ENCODE measurements at regions not wholly inside any gene's neighbourhood (a gene's known extent, or its start where the extent isn't known, plus 50 kb on each side); places are given as distances from the start of the nearest gene placed in this dataset.

DNA sequence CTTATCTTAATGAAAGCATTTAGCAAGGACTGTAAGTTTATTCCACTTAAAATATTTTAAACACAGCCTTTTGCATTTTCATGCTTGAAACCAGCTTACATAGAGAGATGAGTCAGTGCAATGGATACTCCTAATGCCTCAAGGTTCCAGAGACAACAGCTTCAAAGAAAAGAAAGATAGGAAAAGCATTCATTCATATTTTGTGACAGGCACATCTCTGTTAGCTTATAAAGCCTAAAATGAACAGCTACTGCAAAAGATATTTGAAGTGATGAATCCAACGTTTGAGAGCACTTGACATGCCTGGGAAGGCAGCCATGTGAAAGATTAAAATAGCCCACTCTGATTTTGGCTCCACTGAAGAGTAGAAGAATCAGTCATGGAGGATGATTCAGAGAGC lies 814.5 kb downstream of the RPS29 start:
- intact Hi-C loops (cut with micrococcal nuclease): no loop called here
- TF ChIP-seq EZH2phosphoT487 (IDR thresholded peaks at IDR 0.05; ENCODE audit: borderline replicate concordance, low read length): no peak
- TF ChIP-seq EZH2 (IDR thresholded peaks at IDR 0.05; ENCODE audit: low read length, unreplicated experiment): no peak
- TF ChIP-seq, protein P1, sequence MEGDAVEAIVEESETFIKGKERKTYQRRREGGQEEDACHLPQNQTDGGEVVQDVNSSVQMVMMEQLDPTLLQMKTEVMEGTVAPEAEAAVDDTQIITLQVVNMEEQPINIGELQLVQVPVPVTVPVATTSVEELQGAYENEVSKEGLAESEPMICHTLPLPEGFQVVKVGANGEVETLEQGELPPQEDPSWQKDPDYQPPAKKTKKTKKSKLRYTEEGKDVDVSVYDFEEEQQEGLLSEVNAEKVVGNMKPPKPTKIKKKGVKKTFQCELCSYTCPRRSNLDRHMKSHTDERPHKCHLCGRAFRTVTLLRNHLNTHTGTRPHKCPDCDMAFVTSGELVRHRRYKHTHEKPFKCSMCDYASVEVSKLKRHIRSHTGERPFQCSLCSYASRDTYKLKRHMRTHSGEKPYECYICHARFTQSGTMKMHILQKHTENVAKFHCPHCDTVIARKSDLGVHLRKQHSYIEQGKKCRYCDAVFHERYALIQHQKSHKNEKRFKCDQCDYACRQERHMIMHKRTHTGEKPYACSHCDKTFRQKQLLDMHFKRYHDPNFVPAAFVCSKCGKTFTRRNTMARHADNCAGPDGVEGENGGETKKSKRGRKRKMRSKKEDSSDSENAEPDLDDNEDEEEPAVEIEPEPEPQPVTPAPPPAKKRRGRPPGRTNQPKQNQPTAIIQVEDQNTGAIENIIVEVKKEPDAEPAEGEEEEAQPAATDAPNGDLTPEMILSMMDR (conservative IDR thresholded peaks at IDR 0.05; ENCODE audit: low read depth, low read length): no peak
- no peaks in the 10 kb centered on the region for H3K36me3 ChIP-seq (ENCODE audit: low read depth, low read length)
- no peaks in the 10 kb centered on the region for H3K9me2 ChIP-seq (replicated peaks; ENCODE audit: low read length)
- no peak for ATAC-seq
- no peaks in the 10 kb centered on the region for H3K4me1 ChIP-seq (ENCODE audit: insufficient read depth, low read length)
- no peak for DNase-seq
- no peaks in the 10 kb centered on the region for H4K20me1 ChIP-seq (ENCODE audit: low read length)
- H3K4me3 ChIP-seq (ENCODE audit: low read length): no peak overlapping the region
- H3K4me2 ChIP-seq (ENCODE audit: low read length): no peak overlapping the region
- H3K79me2 ChIP-seq (ENCODE audit: low read length): no peaks in the 10 kb centered on the region
- no peak overlapping the region for H2AFZ ChIP-seq (ENCODE audit: low read length)
- POLR2A ChIA-PET (ENCODE audit: unreplicated experiment): no interaction called here
- no peaks in the 10 kb centered on the region for H3F3A ChIP-seq (ENCODE audit: low read length, unreplicated experiment)
- BruUV-seq (replicated peaks): no TSS peak
- H3K27ac ChIP-seq (ENCODE audit: low read length): no peak overlapping the region
- no peak overlapping the region for H3K9ac ChIP-seq (ENCODE audit: low read length)
- H3K9me3 ChIP-seq (ENCODE audit: low read length): peaks cover 9% of the 10 kb centered on the region
- CTCF ChIA-PET: no interaction called here
- no peaks in the 10 kb centered on the region for H3K27me3 ChIP-seq (ENCODE audit: low read length)

DNA sequence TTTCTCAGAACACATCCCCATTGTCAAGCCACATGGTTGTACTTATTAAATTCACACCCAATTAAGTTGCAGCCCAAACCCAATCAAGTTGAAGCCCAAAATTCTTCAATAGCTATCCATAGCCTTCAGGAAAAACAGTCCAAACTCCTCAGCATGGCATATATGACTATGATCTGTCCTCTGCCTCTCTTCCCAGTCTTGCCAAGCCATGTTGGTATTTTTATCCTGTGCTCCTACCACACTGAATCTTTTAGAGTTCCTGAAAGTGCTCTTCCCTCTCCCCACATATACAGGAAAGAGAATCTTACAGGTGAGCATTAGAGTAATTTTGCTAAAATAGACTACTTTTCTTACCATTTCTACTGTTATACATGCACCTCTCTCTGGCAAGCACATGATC lies 834.9 kb downstream of the RPS29 start:
- Histone ChIP-seq H3K27me3 (ENCODE audit: low read length) (peaks cover 10% of the 10 kb centered on the region; the same call in 1 of the 2 replicates), H3K79me2 (ENCODE audit: low read length) (no peaks in the 10 kb centered on the region), H2AFZ (ENCODE audit: low read length) (no peak overlapping the region), H3F3A (ENCODE audit: low read length, unreplicated experiment) (no peaks in the 10 kb centered on the region), H3K4me2 (ENCODE audit: low read length) (no peak overlapping the region), H4K20me1 (ENCODE audit: low read length) (no peaks in the 10 kb centered on the region), H3K4me1 (ENCODE audit: insufficient read depth, low read length) (no peaks in the 10 kb centered on the region), H3K9me2 (replicated peaks; ENCODE audit: low read length) (no peaks in the 10 kb centered on the region), H3K4me3 (ENCODE audit: low read length) (no peak overlapping the region), H3K36me3 (ENCODE audit: low read depth, low read length) (no peaks in the 10 kb centered on the region), H3K9ac (ENCODE audit: low read length) (no peak overlapping the region), H3K9me3 (ENCODE audit: low read length) (peaks cover 4% of the 10 kb centered on the region; the same call in 1 of the 2 replicates), H3K27ac (ENCODE audit: low read length) (no peak overlapping the region)
- ATAC-seq: no peak
- no peak for DNase-seq
- ChIA-PET POLR2A (ENCODE audit: unreplicated experiment) (no interaction called here), CTCF (no interaction called here)
- intact Hi-C loops (cut with micrococcal nuclease): no loop called here
- TF ChIP-seq EZH2 (IDR thresholded peaks at IDR 0.05; ENCODE audit: low read length, unreplicated experiment): no peak
- TF ChIP-seq, protein P1 (conservative IDR thresholded peaks at IDR 0.05; ENCODE audit: low read depth, low read length): no peak
- no peak for TF ChIP-seq EZH2phosphoT487 (IDR thresholded peaks at IDR 0.05; ENCODE audit: borderline replicate concordance, low read length)
- BruUV-seq (replicated peaks): no TSS peak

DNA sequence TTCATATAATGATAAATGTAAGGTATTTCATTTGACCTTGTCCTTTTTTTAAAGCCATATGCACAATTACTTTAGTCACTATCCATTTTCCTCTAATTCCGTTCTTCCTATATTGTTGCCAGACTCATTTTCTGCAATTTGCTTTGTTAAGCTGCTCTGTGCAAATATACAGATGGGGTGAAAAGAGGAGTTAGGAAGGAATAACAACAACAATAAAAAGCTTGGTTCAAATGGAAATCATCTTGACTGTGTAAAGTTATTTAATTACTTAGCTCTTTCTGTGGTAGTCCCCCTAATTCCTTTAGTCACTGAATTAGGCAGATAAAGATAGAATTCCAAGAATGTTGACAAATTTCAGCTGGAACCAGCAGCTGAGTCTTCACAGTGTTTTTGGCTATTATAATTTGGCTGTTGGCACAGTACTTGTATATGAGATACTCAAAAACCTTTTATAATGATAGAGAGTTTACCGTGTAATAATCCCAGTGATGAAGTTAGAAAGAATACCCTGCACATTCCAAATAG lies 838.0 kb downstream of the RPS29 start:
- POLR2A ChIA-PET (ENCODE audit: unreplicated experiment): no interaction called here
- no TSS peak for BruUV-seq (replicated peaks)

More for the DNA sequence above, 838.0 kb downstream of the RPS29 start:
- no peak overlapping the region for H2AFZ ChIP-seq (ENCODE audit: low read length)
- peaks cover 10% of the 10 kb centered on the region; the same call in 1 of the 2 replicates for H3K27me3 ChIP-seq (ENCODE audit: low read length)
- H3K36me3 ChIP-seq (ENCODE audit: low read depth, low read length): no peaks in the 10 kb centered on the region
- H3K27ac ChIP-seq (ENCODE audit: low read length): no peak overlapping the region
- CTCF ChIA-PET: no interaction called here
- H3K4me3 ChIP-seq (ENCODE audit: low read length): no peak overlapping the region
- ATAC-seq: no peak
- H4K20me1 ChIP-seq (ENCODE audit: low read length): no peaks in the 10 kb centered on the region
- intact Hi-C loops (cut with micrococcal nuclease): no loop called here
- peaks cover 4% of the 10 kb centered on the region; the same call in 1 of the 2 replicates for H3K9me3 ChIP-seq (ENCODE audit: low read length)
- no peak overlapping the region for H3K9ac ChIP-seq (ENCODE audit: low read length)
- H3K4me1 ChIP-seq (ENCODE audit: insufficient read depth, low read length): no peaks in the 10 kb centered on the region
- no peaks in the 10 kb centered on the region for H3F3A ChIP-seq (ENCODE audit: low read length, unreplicated experiment)
- no peaks in the 10 kb centered on the region for H3K9me2 ChIP-seq (replicated peaks; ENCODE audit: low read length)
- no peak for TF ChIP-seq EZH2phosphoT487 (IDR thresholded peaks at IDR 0.05; ENCODE audit: borderline replicate concordance, low read length)
- TF ChIP-seq, protein P1 (conservative IDR thresholded peaks at IDR 0.05; ENCODE audit: low read depth, low read length): no peak
- TF ChIP-seq EZH2 (IDR thresholded peaks at IDR 0.05; ENCODE audit: low read length, unreplicated experiment): no peak
- H3K4me2 ChIP-seq (ENCODE audit: low read length): no peak overlapping the region
- DNase-seq: no peak
- no peaks in the 10 kb centered on the region for H3K79me2 ChIP-seq (ENCODE audit: low read length)
